ENCODE measurements at regions not wholly inside any gene's neighbourhood (a gene's known extent, or its start where the extent isn't known, plus 50 kb on each side); places are given as distances from the start of the nearest gene placed in this dataset.

- no peak for TF ChIP-seq CTCF (IDR thresholded peaks at IDR 0.05; ENCODE audit: low read depth, low read length)
- Histone ChIP-seq H3K36me3 (no peaks in the 10 kb centered on the region), H3K27ac (no peak overlapping the region), H3K27me3 (no peaks in the 10 kb centered on the region), H3K4me1 (ENCODE audit: low read depth) (peaks cover 16% of the 10 kb centered on the region), H3K4me3 (no peak overlapping the region), H3K9me3 (ENCODE audit: low read depth) (no peaks in the 10 kb centered on the region)
- no peak for DNase-seq (ENCODE audit: low read depth in 1 of 2, low spot score in 1 of 2)
Measured at GRCh38 chr18:40760251-40760650, 1194.8 kb upstream of the PIK3C3 start.

GRCh38 chr18:40754477-40754876, 1200.6 kb upstream of the PIK3C3 start:
- no peak overlapping the region for H3K4me3 ChIP-seq
- no peaks in the 10 kb centered on the region for H3K9me3 ChIP-seq (ENCODE audit: low read depth)
- no peaks in the 10 kb centered on the region for H3K4me1 ChIP-seq (ENCODE audit: low read depth)
- H3K27ac ChIP-seq: no peak overlapping the region
- H3K27me3 ChIP-seq: no peaks in the 10 kb centered on the region
- TF ChIP-seq CTCF (IDR thresholded peaks at IDR 0.05; ENCODE audit: low read depth, low read length): no peak
- no peak for DNase-seq (ENCODE audit: low read depth in 1 of 2, low spot score in 1 of 2)
- H3K36me3 ChIP-seq: no peaks in the 10 kb centered on the region

- H3K27me3 ChIP-seq: no peaks in the 10 kb centered on the region
- H3K4me3 ChIP-seq: no peak overlapping the region
- H3K36me3 ChIP-seq: no peaks in the 10 kb centered on the region
- no peak for DNase-seq (ENCODE audit: low read depth in 1 of 2, low spot score in 1 of 2)
- H3K27ac ChIP-seq: no peak overlapping the region
- no peaks in the 10 kb centered on the region for H3K4me1 ChIP-seq (ENCODE audit: low read depth)
- no peak for TF ChIP-seq CTCF (IDR thresholded peaks at IDR 0.05; ENCODE audit: low read depth, low read length)
- no peaks in the 10 kb centered on the region for H3K9me3 ChIP-seq (ENCODE audit: low read depth)
Measured at GRCh38 chr18:40752316-40752715, 1202.7 kb upstream of the PIK3C3 start.

GRCh38 chr18:40751186-40751585, 1203.8 kb upstream of the PIK3C3 start:
- no peak for DNase-seq (ENCODE audit: low read depth in 1 of 2, low spot score in 1 of 2)
- Histone ChIP-seq H3K27me3 (no peaks in the 10 kb centered on the region), H3K27ac (no peak overlapping the region), H3K9me3 (ENCODE audit: low read depth) (no peaks in the 10 kb centered on the region), H3K36me3 (no peaks in the 10 kb centered on the region), H3K4me1 (ENCODE audit: low read depth) (no peaks in the 10 kb centered on the region), H3K4me3 (no peak overlapping the region)
- TF ChIP-seq CTCF (IDR thresholded peaks at IDR 0.05; ENCODE audit: low read depth, low read length): no peak

- Histone ChIP-seq H3K9me3 (ENCODE audit: low read depth) (no peaks in the 10 kb centered on the region), H3K27me3 (no peaks in the 10 kb centered on the region), H3K4me1 (ENCODE audit: low read depth) (no peaks in the 10 kb centered on the region), H3K36me3 (no peaks in the 10 kb centered on the region), H3K27ac (no peak overlapping the region), H3K4me3 (no peak overlapping the region)
- DNase-seq (ENCODE audit: low read depth in 1 of 2, low spot score in 1 of 2): no peak
- no peak for TF ChIP-seq CTCF (IDR thresholded peaks at IDR 0.05; ENCODE audit: low read depth, low read length)
Measured at GRCh38 chr18:40739029-40739428, 1216.0 kb upstream of the PIK3C3 start.

- Histone ChIP-seq H3K27ac (no peak overlapping the region), H3K4me3 (no peak overlapping the region), H3K36me3 (no peaks in the 10 kb centered on the region), H3K27me3 (no peaks in the 10 kb centered on the region), H3K9me3 (ENCODE audit: low read depth) (no peaks in the 10 kb centered on the region), H3K4me1 (ENCODE audit: low read depth) (no peaks in the 10 kb centered on the region)
- no peak for TF ChIP-seq CTCF (IDR thresholded peaks at IDR 0.05; ENCODE audit: low read depth, low read length)
- DNase-seq (ENCODE audit: low read depth in 1 of 2, low spot score in 1 of 2): no peak
Measured at GRCh38 chr18:40738321-40738880, 1216.6 kb upstream of the PIK3C3 start.

All from cardiac muscle cell (in vitro differentiated cells and primary cell).